ENCODE measurements at regions not wholly inside any gene's neighbourhood (a gene's known extent, or its start where the extent isn't known, plus 50 kb on each side); places are given as distances from the start of the nearest gene placed in this dataset.

DNA sequence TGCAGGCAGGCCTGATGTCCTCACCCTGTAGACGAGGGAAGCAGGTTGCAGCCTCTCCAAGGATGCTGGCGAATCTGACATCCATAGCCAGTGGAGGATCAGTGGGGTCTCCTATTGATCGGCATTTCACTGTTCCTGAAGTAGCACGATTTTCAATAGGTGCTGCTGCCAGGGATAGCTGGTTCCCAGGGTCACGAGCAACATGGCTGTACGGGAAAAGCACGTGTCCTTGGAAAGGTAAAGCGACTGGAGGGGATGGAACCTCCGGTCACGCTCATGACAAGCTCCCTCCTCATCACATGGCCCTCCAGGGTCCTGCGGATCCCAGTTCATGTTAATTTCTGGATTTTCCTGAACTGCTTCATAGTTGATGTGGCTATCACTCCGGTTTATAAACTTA, 373.7 kb upstream of the SMIM21 start:
- intact Hi-C loops (cut with micrococcal nuclease; ENCODE audit: unreplicated experiment), result no loop called here
- no TSS peak for BruUV-seq (replicated peaks)
- no peak for TF ChIP-seq EZH2 (IDR thresholded peaks at IDR 0.05; ENCODE audit: low read depth)
- no peak for TF ChIP-seq CTCF (conservative IDR thresholded peaks at IDR 0.05)

GRCh38 chr18:75800331-75800648, 372.8 kb upstream of the SMIM21 start:
- no TSS peak for BruUV-seq (replicated peaks)
- POLR2A ChIA-PET (ENCODE audit: unreplicated experiment), result no interaction called here

More for the DNA sequence above, 373.7 kb upstream of the SMIM21 start:
- CTCF ChIA-PET, result no interaction called here
- Histone ChIP-seq H3K4me1 (replicated peaks; ENCODE audit: insufficient read depth) (no peaks in the 10 kb centered on the region), H3K27me3 (ENCODE audit: insufficient read depth, low read depth) (peaks cover 20% of the 10 kb centered on the region), H3K4me3 (no peak overlapping the region), H3K9me3 (ENCODE audit: insufficient read depth, low read depth) (no peaks in the 10 kb centered on the region), H3K36me3 (ENCODE audit: low read depth) (no peaks in the 10 kb centered on the region), H3K79me2 (ENCODE audit: low read depth) (no peaks in the 10 kb centered on the region), H3K27ac (no peak overlapping the region), H3K9me2 (ENCODE audit: insufficient read depth) (no peaks in the 10 kb centered on the region), H3F3A (ENCODE audit: insufficient read depth, low read depth) (no peaks in the 10 kb centered on the region), H4K20me1 (ENCODE audit: insufficient read depth) (no peaks in the 10 kb centered on the region), H3K4me2 (no peak overlapping the region), H2AFZ (no peak overlapping the region)
- DNase-seq, result no peak
- POLR2A ChIA-PET (ENCODE audit: unreplicated experiment), result no interaction called here

DNA sequence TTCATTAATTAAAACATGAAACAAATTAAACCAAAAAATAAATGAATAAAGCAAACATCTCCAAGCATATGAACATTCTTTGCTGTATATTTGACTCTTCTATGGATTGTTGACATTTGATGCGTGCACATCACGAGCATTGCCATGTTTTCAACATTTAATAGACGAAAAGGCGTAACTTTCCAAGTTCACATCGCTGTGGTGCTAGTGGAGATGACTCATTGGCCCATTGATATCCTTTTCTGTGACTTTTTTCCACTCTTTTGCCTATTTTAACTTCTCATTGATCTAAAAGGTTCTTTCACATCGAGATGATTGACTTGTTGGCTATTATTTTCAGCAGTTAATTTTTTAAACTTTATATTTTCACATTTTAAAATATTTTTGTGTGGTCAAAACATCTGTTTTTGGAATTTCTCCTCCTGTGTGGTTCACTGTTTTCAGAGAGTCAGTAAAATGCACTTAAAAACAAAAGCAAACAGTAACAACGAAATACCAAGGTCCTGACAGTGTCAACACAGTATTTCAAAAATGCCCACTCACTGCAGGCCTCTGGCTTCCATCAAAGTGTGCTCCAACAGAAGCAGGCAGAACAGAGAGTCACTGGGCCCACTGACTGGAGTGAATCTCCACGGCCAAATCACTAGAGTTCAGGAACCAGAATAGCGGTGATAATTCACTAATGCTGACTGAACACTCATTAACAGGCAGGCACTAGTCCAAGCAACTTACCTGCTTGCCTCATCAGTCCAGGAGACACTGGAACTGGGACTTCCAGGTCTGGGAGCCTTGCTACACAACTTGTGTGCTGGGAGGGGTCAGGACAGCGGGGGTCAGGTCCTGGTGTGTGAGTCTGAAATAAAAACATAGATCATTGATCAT, 372.2 kb upstream of the SMIM21 start:
- ChIA-PET POLR2A (ENCODE audit: unreplicated experiment) (no interaction called here), CTCF (no interaction called here)
- Histone ChIP-seq H3K9me3 (ENCODE audit: insufficient read depth, low read depth) (no peaks in the 10 kb centered on the region), H3K27me3 (ENCODE audit: insufficient read depth, low read depth) (peaks cover 20% of the 10 kb centered on the region), H3K4me2 (no peak overlapping the region), H3F3A (ENCODE audit: insufficient read depth, low read depth) (no peaks in the 10 kb centered on the region), H3K79me2 (ENCODE audit: low read depth) (no peaks in the 10 kb centered on the region), H3K4me1 (replicated peaks; ENCODE audit: insufficient read depth) (no peaks in the 10 kb centered on the region), H4K20me1 (ENCODE audit: insufficient read depth) (no peaks in the 10 kb centered on the region), H3K27ac (no peak overlapping the region), H3K4me3 (no peak overlapping the region), H3K36me3 (ENCODE audit: low read depth) (no peaks in the 10 kb centered on the region), H2AFZ (no peak overlapping the region), H3K9me2 (ENCODE audit: insufficient read depth) (no peaks in the 10 kb centered on the region)
- intact Hi-C loops (cut with micrococcal nuclease; ENCODE audit: unreplicated experiment), result no loop called here
- BruUV-seq (replicated peaks), result no TSS peak
- no peak for DNase-seq
- TF ChIP-seq CTCF (conservative IDR thresholded peaks at IDR 0.05), result no peak
- no peak for TF ChIP-seq EZH2 (IDR thresholded peaks at IDR 0.05; ENCODE audit: low read depth)

More at GRCh38 chr18:75800331-75800648, 372.8 kb upstream of the SMIM21 start:
- no peak for TF ChIP-seq CTCF (conservative IDR thresholded peaks at IDR 0.05)
- no peak for TF ChIP-seq EZH2 (IDR thresholded peaks at IDR 0.05; ENCODE audit: low read depth)
- Histone ChIP-seq H3K4me2 (no peak overlapping the region), H3K27me3 (ENCODE audit: insufficient read depth, low read depth) (peaks cover 20% of the 10 kb centered on the region), H3K4me3 (no peak overlapping the region), H4K20me1 (ENCODE audit: insufficient read depth) (no peaks in the 10 kb centered on the region), H3F3A (ENCODE audit: insufficient read depth, low read depth) (no peaks in the 10 kb centered on the region), H3K9me3 (ENCODE audit: insufficient read depth, low read depth) (no peaks in the 10 kb centered on the region), H3K9me2 (ENCODE audit: insufficient read depth) (no peaks in the 10 kb centered on the region), H3K27ac (no peak overlapping the region), H3K4me1 (replicated peaks; ENCODE audit: insufficient read depth) (no peaks in the 10 kb centered on the region), H2AFZ (peak overlapping the region; percentile 12; the same call in 1 of the 2 replicates), H3K79me2 (ENCODE audit: low read depth) (no peaks in the 10 kb centered on the region), H3K36me3 (ENCODE audit: low read depth) (no peaks in the 10 kb centered on the region)
- intact Hi-C loops (cut with micrococcal nuclease; ENCODE audit: unreplicated experiment), result no loop called here
- CTCF ChIA-PET, result no interaction called here
- DNase-seq, result no peak
